ENCODE measurements at regions not wholly inside any gene's neighbourhood (a gene's known extent, or its start where the extent isn't known, plus 50 kb on each side); places are given as distances from the start of the nearest gene placed in this dataset.

- H3K4me3 ChIP-seq (ENCODE audit: low read depth, low read length): no peak overlapping the region
- DNase-seq (ENCODE audit: low read depth): no peak
- TF ChIP-seq CTCF (IDR thresholded peaks at IDR 0.05; ENCODE audit: control insufficient read depth, extremely low read depth, insufficient read depth): no peak
Measured at GRCh38 chr4:186887291-186887700, 163.6 kb upstream of the FAT1 start.

- no peak for DNase-seq (ENCODE audit: low read depth)
- no peak for TF ChIP-seq CTCF (IDR thresholded peaks at IDR 0.05; ENCODE audit: control insufficient read depth, extremely low read depth, insufficient read depth)
- H3K4me3 ChIP-seq (ENCODE audit: low read depth, low read length): no peak overlapping the region
Measured at GRCh38 chr4:186887752-186888151, 164.1 kb upstream of the FAT1 start.

GRCh38 chr4:186889876-186890643, 166.4 kb upstream of the FAT1 start:
- DNase-seq (ENCODE audit: low read depth): no peak
- TF ChIP-seq CTCF (IDR thresholded peaks at IDR 0.05; ENCODE audit: control insufficient read depth, extremely low read depth, insufficient read depth): no peak
- H3K4me3 ChIP-seq (ENCODE audit: low read depth, low read length): no peak overlapping the region

GRCh38 chr4:186891859-186892486, 168.3 kb upstream of the FAT1 start:
- no peak overlapping the region for H3K4me3 ChIP-seq (ENCODE audit: low read depth, low read length)
- DNase-seq (ENCODE audit: low read depth): no peak
- TF ChIP-seq CTCF (IDR thresholded peaks at IDR 0.05; ENCODE audit: control insufficient read depth, extremely low read depth, insufficient read depth): no peak

- TF ChIP-seq CTCF (IDR thresholded peaks at IDR 0.05; ENCODE audit: control insufficient read depth, extremely low read depth, insufficient read depth): no peak
- no peak for DNase-seq (ENCODE audit: low read depth)
- no peak overlapping the region for H3K4me3 ChIP-seq (ENCODE audit: low read depth, low read length)
Measured at GRCh38 chr4:186898367-186898766, 174.7 kb upstream of the FAT1 start.

GRCh38 chr4:186900232-186900900, 176.7 kb upstream of the FAT1 start:
- no peak overlapping the region for H3K4me3 ChIP-seq (ENCODE audit: low read depth, low read length)
- DNase-seq (ENCODE audit: low read depth): no peak
- no peak for TF ChIP-seq CTCF (IDR thresholded peaks at IDR 0.05; ENCODE audit: control insufficient read depth, extremely low read depth, insufficient read depth)
